ENCODE measurements at regions not wholly inside any gene's neighbourhood (a gene's known extent, or its start where the extent isn't known, plus 50 kb on each side); places are given as distances from the start of the nearest gene placed in this dataset.

DNA sequence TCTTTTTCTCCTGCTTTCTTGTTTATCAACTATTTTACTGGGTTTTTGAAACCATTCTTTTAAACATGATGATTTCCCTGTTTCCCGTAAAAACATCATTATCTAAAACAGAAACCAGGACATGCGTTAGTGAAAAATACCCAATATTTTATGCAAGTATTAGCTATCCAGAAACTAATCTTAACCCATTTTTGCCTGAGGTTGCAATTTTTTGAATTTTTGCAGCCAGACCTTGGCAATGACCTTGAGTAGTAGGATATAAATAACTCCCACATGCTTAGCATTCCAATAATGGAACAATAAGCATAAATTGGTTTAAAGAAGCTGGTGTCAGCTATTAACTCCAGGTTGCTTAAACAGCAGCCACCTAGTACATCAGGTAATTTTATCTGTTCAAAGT, 308.9 kb upstream of the ANO3 start:
- H3K36me3 ChIP-seq (ENCODE audit: insufficient read depth, low read length, poor library complexity, severe bottlenecking), result no peaks in the 10 kb centered on the region
- intact Hi-C loops (cut with micrococcal nuclease; ENCODE audit: unreplicated experiment), result no loop called here
- no peaks in the 10 kb centered on the region for H3K4me1 ChIP-seq (ENCODE audit: insufficient read depth, low read length, poor library complexity, severe bottlenecking)
- no peaks in the 10 kb centered on the region for H3K9me3 ChIP-seq (ENCODE audit: low read depth, low read length, poor library complexity, severe bottlenecking)
- H3K27ac ChIP-seq (ENCODE audit: low read depth, low read length, poor library complexity, severe bottlenecking), result no peak overlapping the region
- TF ChIP-seq CTCF (conservative IDR thresholded peaks at IDR 0.05; ENCODE audit: low read depth, low read length) (no peak), EZH2 (IDR thresholded peaks at IDR 0.05; ENCODE audit: borderline replicate concordance, low read depth, low read length, poor library complexity, severe bottlenecking) (no peak)
- POLR2A ChIA-PET (ENCODE audit: low non-redundant PET), result no interaction called here
- no peak overlapping the region for H3K4me3 ChIP-seq (ENCODE audit: low read depth, low read length, poor library complexity, severe bottlenecking)
- no TSS peak for BruUV-seq (replicated peaks)
- no peak for DNase-seq (ENCODE audit: low spot score)
- H3K27me3 ChIP-seq (replicated peaks; ENCODE audit: insufficient read depth, low read depth, low read length, poor library complexity), result no peaks in the 10 kb centered on the region
- CTCF ChIA-PET, result no interaction called here

GRCh38 chr11:26025676-26026075, 306.3 kb upstream of the ANO3 start:
- ChIA-PET CTCF (no interaction called here), POLR2A (ENCODE audit: low non-redundant PET) (no interaction called here)
- no peaks in the 10 kb centered on the region for H3K9me3 ChIP-seq (ENCODE audit: low read depth, low read length, poor library complexity, severe bottlenecking)
- no TSS peak for BruUV-seq (replicated peaks)
- DNase-seq (ENCODE audit: low spot score), result no peak
- H3K27ac ChIP-seq (ENCODE audit: low read depth, low read length, poor library complexity, severe bottlenecking), result no peak overlapping the region
- TF ChIP-seq CTCF (conservative IDR thresholded peaks at IDR 0.05; ENCODE audit: low read depth, low read length) (no peak), EZH2 (IDR thresholded peaks at IDR 0.05; ENCODE audit: borderline replicate concordance, low read depth, low read length, poor library complexity, severe bottlenecking) (no peak)
- H3K36me3 ChIP-seq (ENCODE audit: insufficient read depth, low read length, poor library complexity, severe bottlenecking), result no peaks in the 10 kb centered on the region
- no peak overlapping the region for H3K4me3 ChIP-seq (ENCODE audit: low read depth, low read length, poor library complexity, severe bottlenecking)
- H3K27me3 ChIP-seq (replicated peaks; ENCODE audit: insufficient read depth, low read depth, low read length, poor library complexity), result no peaks in the 10 kb centered on the region
- intact Hi-C loops (cut with micrococcal nuclease; ENCODE audit: unreplicated experiment), result no loop called here
- no peaks in the 10 kb centered on the region for H3K4me1 ChIP-seq (ENCODE audit: insufficient read depth, low read length, poor library complexity, severe bottlenecking)

- TF ChIP-seq EZH2 (IDR thresholded peaks at IDR 0.05; ENCODE audit: borderline replicate concordance, low read depth, low read length, poor library complexity, severe bottlenecking) (no peak), CTCF (conservative IDR thresholded peaks at IDR 0.05; ENCODE audit: low read depth, low read length) (no peak)
- no peaks in the 10 kb centered on the region for H3K27me3 ChIP-seq (replicated peaks; ENCODE audit: insufficient read depth, low read depth, low read length, poor library complexity)
- no peaks in the 10 kb centered on the region for H3K36me3 ChIP-seq (ENCODE audit: insufficient read depth, low read length, poor library complexity, severe bottlenecking)
- H3K4me3 ChIP-seq (ENCODE audit: low read depth, low read length, poor library complexity, severe bottlenecking), result no peak overlapping the region
- no peak for DNase-seq (ENCODE audit: low spot score)
- ChIA-PET CTCF (no interaction called here), POLR2A (ENCODE audit: low non-redundant PET) (no interaction called here)
- no peak overlapping the region for H3K27ac ChIP-seq (ENCODE audit: low read depth, low read length, poor library complexity, severe bottlenecking)
- no peaks in the 10 kb centered on the region for H3K4me1 ChIP-seq (ENCODE audit: insufficient read depth, low read length, poor library complexity, severe bottlenecking)
- no peaks in the 10 kb centered on the region for H3K9me3 ChIP-seq (ENCODE audit: low read depth, low read length, poor library complexity, severe bottlenecking)
- no TSS peak for BruUV-seq (replicated peaks)
- intact Hi-C loops (cut with micrococcal nuclease; ENCODE audit: unreplicated experiment), result no loop called here
Observed at GRCh38 chr11:26026078-26026477, 305.9 kb upstream of the ANO3 start.
